Colonic mucosa (tissue), 4 donors: ENCODE measurements at regions not wholly inside any gene's neighbourhood (a gene's known extent, or its start where the extent isn't known, plus 50 kb on each side); places are given as distances from the start of the nearest gene placed in this dataset.

Experiments
- DNase-seq: peaks from one replicate; pipeline ENCODE4 v3.0.0-alpha.2; 2020
- H3K27ac ChIP-seq: fragments of 200-600 bp; one replicate; pipeline ENCODE4 v1.8.0; 2021
- H3K27me3 ChIP-seq: fragments of 200-600 bp; one replicate; pipeline ENCODE4 v1.8.0; 2021
- H3K36me3 ChIP-seq: fragments of 200-600 bp; one replicate; pipeline ENCODE4 v1.8.0; 2021
- H3K4me1 ChIP-seq: fragments of 200-600 bp; one replicate; pipeline ENCODE4 v1.8.0; 2021; ENCODE audit warnings: mild to moderate bottlenecking
- H3K4me3 ChIP-seq: fragments of 200-600 bp; one replicate; pipeline ENCODE4 v1.8.0; 2021
- H3K9ac ChIP-seq, 2 donors: one replicate each; pipeline ENCODE4 v1.7.0; 2013; ENCODE audit warnings: control low read depth in 2 of 2, low read depth in 2 of 2, low read length in 2 of 2
- H3K9me3 ChIP-seq: fragments of 200-600 bp; one replicate; pipeline ENCODE4 v1.8.0; 2021
- CTCF ChIP-seq: fragments of 200-600 bp; IDR thresholded peaks from one replicate; pipeline ENCODE4 v1.8.0; 2022; ENCODE audit warnings: antibody characterized with exemption, mild to moderate bottlenecking
- intact Hi-C: fragments of 100-400 bp; cut with DNase I; formaldehyde crosslinking; loops from one replicate; pipeline ENCODE4 v1.14.1; 2022
- donor health status: healthy.
- donor health status: DM: no; HTN: no; CAD: no.
- donor health status: DM: no; HTN: no; CAD: no.

GRCh38 chr15:62641825-62642224 is 400.7 kb upstream of the TPM1 start:
- Histone ChIP-seq H3K9ac (no peak overlapping the region), H3K4me1 (peaks cover 5% of the 10 kb centered on the region), H3K9me3 (no peaks in the 10 kb centered on the region), H3K4me3 (no peak overlapping the region), H3K27ac (no peak overlapping the region), H3K27me3 (no peaks in the 10 kb centered on the region), H3K36me3 (no peaks in the 10 kb centered on the region)
- intact Hi-C loops = loop anchor here (10.0 kb wide), 1 partner anchor 87 kb away; no protein-coding TSS in a partner anchor
- TF ChIP-seq CTCF = no peak
- DNase-seq = no peak

- Histone ChIP-seq H3K9ac (no peak overlapping the region), H3K9me3 (no peaks in the 10 kb centered on the region), H3K4me3 (no peak overlapping the region), H3K4me1 (peaks cover 3% of the 10 kb centered on the region), H3K27me3 (no peaks in the 10 kb centered on the region), H3K36me3 (no peaks in the 10 kb centered on the region), H3K27ac (no peak overlapping the region)
- no peak for DNase-seq
- no peak for TF ChIP-seq CTCF
- intact Hi-C loops = loop anchor here (10.0 kb wide), 1 partner anchor 89 kb away; no protein-coding TSS in a partner anchor
Measured at GRCh38 chr15:62643572-62643971, 399.0 kb upstream of the TPM1 start.

GRCh38 chr15:62644216-62644888 is 398.2 kb upstream of the TPM1 start:
- H3K27ac ChIP-seq = no peak overlapping the region
- TF ChIP-seq CTCF = no peak
- H3K4me1 ChIP-seq = peaks cover 3% of the 10 kb centered on the region
- H3K9me3 ChIP-seq = no peaks in the 10 kb centered on the region
- intact Hi-C loops = loop anchor here (10.0 kb wide), 1 partner anchor 90 kb away; no protein-coding TSS in a partner anchor
- H3K27me3 ChIP-seq = no peaks in the 10 kb centered on the region
- no peak for DNase-seq
- H3K9ac ChIP-seq = no peak overlapping the region
- H3K4me3 ChIP-seq = no peak overlapping the region
- no peaks in the 10 kb centered on the region for H3K36me3 ChIP-seq

- no peak overlapping the region for H3K9ac ChIP-seq
- H3K27ac ChIP-seq = no peak overlapping the region
- no peaks in the 10 kb centered on the region for H3K36me3 ChIP-seq
- no peaks in the 10 kb centered on the region for H3K9me3 ChIP-seq
- intact Hi-C loops = loop anchor here (5.0 to 10.0 kb wide), 2 partner anchors 90 to 253 kb away; partner anchors contain the start of gene TLN2
- H3K4me3 ChIP-seq = no peak overlapping the region
- TF ChIP-seq CTCF = no peak
- no peak for DNase-seq
- H3K4me1 ChIP-seq = peaks cover 3% of the 10 kb centered on the region
- no peaks in the 10 kb centered on the region for H3K27me3 ChIP-seq
Measured at GRCh38 chr15:62644889-62645742, 397.4 kb upstream of the TPM1 start.

GRCh38 chr15:62647202-62647842 is 395.2 kb upstream of the TPM1 start:
- H3K27ac ChIP-seq = no peak overlapping the region
- TF ChIP-seq CTCF = no peak
- H3K9me3 ChIP-seq = no peaks in the 10 kb centered on the region
- peak; percentile 74 for DNase-seq
- peaks cover 3% of the 10 kb centered on the region for H3K4me1 ChIP-seq
- intact Hi-C loops = loop anchor here (5.0 to 10.0 kb wide), 2 partner anchors 93 to 255 kb away; partner anchors contain the start of gene TLN2
- H3K9ac ChIP-seq = no peak overlapping the region
- no peak overlapping the region for H3K4me3 ChIP-seq
- H3K27me3 ChIP-seq = no peaks in the 10 kb centered on the region
- no peaks in the 10 kb centered on the region for H3K36me3 ChIP-seq
